BLaER1 treated with 17β-estradiol and CSF1 and Interleukin-3, amounts not matched to agents 10 nM and 100 nM (cell line): ENCODE measurements at regions not wholly inside any gene's neighbourhood (a gene's known extent, or its start where the extent isn't known, plus 50 kb on each side); places are given as distances from the start of the nearest gene placed in this dataset.
"Not testable (repeated sequence)": the region's sequence is repeated elsewhere in the genome, so short reads cannot be mapped to it uniquely, and the experiment has no call there.

Experiments
- H3K27ac ChIP-seq, 11 experiments: shearing (Covaris generic); formaldehyde crosslinking; 2 replicates each; pipeline ENCODE4 v1.8.1; 2022
- H3K27me3 ChIP-seq, 11 experiments: shearing (Covaris generic); formaldehyde crosslinking; 2 replicates each; pipeline ENCODE4 v1.8.1; 2022
- H3K36me3 ChIP-seq, 11 experiments: shearing (Covaris generic); formaldehyde crosslinking; 2 replicates each; pipeline ENCODE4 v1.8.1; 2022
- H3K4me1 ChIP-seq, 10 experiments: shearing (Covaris generic); formaldehyde crosslinking; 2 replicates each; pipeline ENCODE4 v1.8.1; 2022
- H3K4me2 ChIP-seq, 11 experiments: shearing (Covaris generic); formaldehyde crosslinking; 2 replicates each; pipeline ENCODE4 v1.8.1; 2022
- H3K4me3 ChIP-seq, 10 experiments: shearing (Covaris generic); formaldehyde crosslinking; 2 replicates each; pipeline ENCODE4 v1.8.1; 2022
- H3K9ac ChIP-seq, 11 experiments: shearing (Covaris generic); formaldehyde crosslinking; 2 replicates each; pipeline ENCODE4 v1.8.1; 2022
- H3K9me3 ChIP-seq, 11 experiments: shearing (Covaris generic); formaldehyde crosslinking; replicated peaks in 1 of 11; 2 replicates each; pipeline ENCODE4 v1.8.1; 2022
- H4K20me1 ChIP-seq, 11 experiments: shearing (Covaris generic); formaldehyde crosslinking; 2 replicates each; pipeline ENCODE4 v1.8.1; 2022
- Cebpa-rat ChIP-seq, 11 experiments: shearing (Covaris generic); IDR thresholded peaks; 2 replicates each; pipeline ENCODE4 v1.8.1; 2022

GRCh38 chr6:6474170-6474920, 114.2 kb upstream of the LY86 start:
- Histone ChIP-seq H3K4me2 (no peak overlapping the region), H3K4me3 (no peak overlapping the region), H4K20me1 (no peaks in the 10 kb centered on the region), H3K9ac (no peak overlapping the region), H3K9me3 (peaks cover 7 to 34% (median 20%) of the 10 kb centered on the region in 11 experiments; a peak in 19 of 22 replicates), H3K36me3 (no peaks in the 10 kb centered on the region), H3K4me1 (peaks cover 0 to 62% (median 7%) of the 10 kb centered on the region in 10 experiments; a peak in 12 of 20 replicates), H3K27ac (no peak overlapping the region), H3K27me3 (no peaks in the 10 kb centered on the region)
- no peak for TF ChIP-seq Cebpa-rat (IDR thresholded peaks at IDR 0.05)

GRCh38 chr6:6479785-6480184, 108.7 kb upstream of the LY86 start:
- no peaks in the 10 kb centered on the region for H3K27me3 ChIP-seq
- H3K4me2 ChIP-seq, result peak overlapping the region in 2 of 11 experiments; percentile 8 to 15; a peak in 2 of 22 replicates
- peaks cover 0 to 36% (median 7%) of the 10 kb centered on the region in 10 experiments; a peak in 9 of 20 replicates for H3K4me1 ChIP-seq
- peaks cover 8 to 25% (median 20%) of the 10 kb centered on the region in 11 experiments; a peak in 19 of 22 replicates for H3K9me3 ChIP-seq
- TF ChIP-seq Cebpa-rat (IDR thresholded peaks at IDR 0.05), result no peak
- H3K4me3 ChIP-seq, result no peak overlapping the region
- no peak overlapping the region for H3K9ac ChIP-seq
- H3K36me3 ChIP-seq, result no peaks in the 10 kb centered on the region
- no peak overlapping the region for H3K27ac ChIP-seq
- H4K20me1 ChIP-seq, result no peaks in the 10 kb centered on the region

- no peak overlapping the region for H3K9ac ChIP-seq
- H3K27ac ChIP-seq, result no peak overlapping the region
- peaks cover 0 to 30% (median 8%) of the 10 kb centered on the region in 10 experiments; a peak in 13 of 20 replicates for H3K4me1 ChIP-seq
- H3K4me2 ChIP-seq, result no peak overlapping the region
- TF ChIP-seq Cebpa-rat (IDR thresholded peaks at IDR 0.05), result no peak
- H3K36me3 ChIP-seq, result no peaks in the 10 kb centered on the region
- H4K20me1 ChIP-seq, result no peaks in the 10 kb centered on the region
- H3K9me3 ChIP-seq, result peaks cover 8 to 26% (median 21%) of the 10 kb centered on the region in 11 experiments; a peak in 19 of 22 replicates
- H3K27me3 ChIP-seq, result no peaks in the 10 kb centered on the region
- H3K4me3 ChIP-seq, result no peak overlapping the region
These were observed 106.3 kb upstream of the LY86 start for GRCh38 chr6:6482256-6482655.

- no peak overlapping the region for H3K4me2 ChIP-seq
- no peaks in the 10 kb centered on the region for H4K20me1 ChIP-seq
- no peaks in the 10 kb centered on the region for H3K27me3 ChIP-seq
- no peaks in the 10 kb centered on the region for H3K36me3 ChIP-seq
- no peak overlapping the region for H3K4me3 ChIP-seq
- H3K27ac ChIP-seq, result no peak overlapping the region
- H3K9me3 ChIP-seq, result peaks cover 8 to 26% (median 20%) of the 10 kb centered on the region in 11 experiments; a peak in 19 of 22 replicates
- H3K4me1 ChIP-seq, result peaks cover 0 to 26% (median 6%) of the 10 kb centered on the region in 10 experiments; a peak in 7 of 20 replicates
- no peak overlapping the region for H3K9ac ChIP-seq
- TF ChIP-seq Cebpa-rat (IDR thresholded peaks at IDR 0.05), result no peak
These were observed 105.4 kb upstream of the LY86 start for GRCh38 chr6:6483168-6483567.

GRCh38 chr6:6483733-6484132, 104.8 kb upstream of the LY86 start:
- TF ChIP-seq Cebpa-rat (IDR thresholded peaks at IDR 0.05), result no peak
- no peak overlapping the region for H3K4me3 ChIP-seq
- H3K9ac ChIP-seq, result no peak overlapping the region
- H3K36me3 ChIP-seq, result no peaks in the 10 kb centered on the region
- no peak overlapping the region for H3K27ac ChIP-seq
- H4K20me1 ChIP-seq, result no peaks in the 10 kb centered on the region
- H3K9me3 ChIP-seq, result peaks cover 8 to 20% (median 14%) of the 10 kb centered on the region in 11 experiments; a peak in 19 of 22 replicates
- H3K4me1 ChIP-seq, result peaks cover 0 to 26% (median 9%) of the 10 kb centered on the region in 10 experiments; a peak in 10 of 20 replicates
- no peak overlapping the region for H3K4me2 ChIP-seq
- H3K27me3 ChIP-seq, result no peaks in the 10 kb centered on the region

GRCh38 chr6:6484681-6485080, 103.8 kb upstream of the LY86 start:
- Histone ChIP-seq H3K36me3 (no peaks in the 10 kb centered on the region), H3K4me1 (peaks cover 0 to 24% (median 14%) of the 10 kb centered on the region in 10 experiments; a peak in 13 of 20 replicates), H4K20me1 (no peaks in the 10 kb centered on the region), H3K4me3 (no peak overlapping the region), H3K9me3 (peaks cover 7 to 15% (median 11%) of the 10 kb centered on the region in 11 experiments; a peak in 18 of 22 replicates), H3K9ac (no peak overlapping the region), H3K27ac (no peak overlapping the region), H3K4me2 (no peak overlapping the region), H3K27me3 (no peaks in the 10 kb centered on the region)
- no peak for TF ChIP-seq Cebpa-rat (IDR thresholded peaks at IDR 0.05)

- H3K36me3 ChIP-seq, result no peaks in the 10 kb centered on the region
- peak overlapping the region in 3 of 11 experiments; percentile 23 to 38 (median 33); a peak in 4 of 22 replicates for H3K4me2 ChIP-seq
- peaks cover 7 to 21% (median 15%) of the 10 kb centered on the region in 11 experiments; a peak in 19 of 22 replicates for H3K9me3 ChIP-seq
- H3K4me3 ChIP-seq, result no peak overlapping the region
- no peak overlapping the region for H3K9ac ChIP-seq
- no peak for TF ChIP-seq Cebpa-rat (IDR thresholded peaks at IDR 0.05)
- no peaks in the 10 kb centered on the region for H3K27me3 ChIP-seq
- H3K4me1 ChIP-seq, result peaks cover 12 to 38% (median 25%) of the 10 kb centered on the region in 10 experiments
- no peaks in the 10 kb centered on the region for H4K20me1 ChIP-seq
- no peak overlapping the region for H3K27ac ChIP-seq
These were observed 101.9 kb upstream of the LY86 start for GRCh38 chr6:6486595-6486994.

GRCh38 chr6:6491761-6492160, 96.8 kb upstream of the LY86 start:
- Histone ChIP-seq H3K36me3 (no peaks in the 10 kb centered on the region), H3K4me2 (peak overlapping the region; percentile 61 to 86 (median 79)), H3K9me3 (peaks cover 0 to 8% (median 0%) of the 10 kb centered on the region in 11 experiments; a peak in 4 of 22 replicates), H3K27me3 (no peaks in the 10 kb centered on the region), H3K4me3 (no peak overlapping the region), H3K4me1 (peaks cover 42 to 78% (median 59%) of the 10 kb centered on the region in 10 experiments), H4K20me1 (no peaks in the 10 kb centered on the region), H3K9ac (no peak overlapping the region), H3K27ac (peak overlapping the region in 4 of 11 experiments; percentile 6 to 57 (median 39); a peak in 6 of 22 replicates)
- TF ChIP-seq Cebpa-rat (IDR thresholded peaks at IDR 0.05), result no peak

GRCh38 chr6:6492675-6493074, 95.8 kb upstream of the LY86 start:
- H3K4me2 ChIP-seq, result peak overlapping the region; percentile 61 to 86 (median 79)
- no peaks in the 10 kb centered on the region for H3K27me3 ChIP-seq
- no peak overlapping the region for H3K4me3 ChIP-seq
- H3K27ac ChIP-seq, result peak overlapping the region in 5 of 11 experiments; percentile 6 to 57 (median 32); a peak in 8 of 22 replicates
- H3K4me1 ChIP-seq, result peaks cover 42 to 72% (median 57%) of the 10 kb centered on the region in 10 experiments
- no peaks in the 10 kb centered on the region for H3K36me3 ChIP-seq
- no peaks in the 10 kb centered on the region for H4K20me1 ChIP-seq
- H3K9ac ChIP-seq, result no peak overlapping the region; a peak in 1 of 22 replicates
- H3K9me3 ChIP-seq, result peaks cover 0 to 8% (median 0%) of the 10 kb centered on the region in 11 experiments; a peak in 4 of 22 replicates
- TF ChIP-seq Cebpa-rat (IDR thresholded peaks at IDR 0.05), result no peak

GRCh38 chr6:6494139-6494538, 94.4 kb upstream of the LY86 start:
- H3K4me2 ChIP-seq, result peak overlapping the region; percentile 31 to 86 (median 56)
- not testable (repeated sequence) for H3K27me3 ChIP-seq, H3K4me3 ChIP-seq, H3K9me3 ChIP-seq, H4K20me1 ChIP-seq, H3K36me3 ChIP-seq
- peaks cover 42 to 68% (median 51%) of the 10 kb centered on the region in 10 experiments for H3K4me1 ChIP-seq
- 0 out of 22 replicates have a peak overlapping the region, but pooled peaks of 1 of the 11 experiments have one; percentile 7 for H3K9ac ChIP-seq
- peak overlapping the region in 2 of 11 experiments; percentile 18 to 26; a peak in 2 of 22 replicates for H3K27ac ChIP-seq
